IMR-90 (cell line): ENCODE measurements at regions not wholly inside any gene's neighbourhood (a gene's known extent, or its start where the extent isn't known, plus 50 kb on each side); places are given as distances from the start of the nearest gene placed in this dataset.

Experiments used
- ATAC-seq: fragments of 200-7000 bp; cut with Tn5 transposase; 2 replicates; pipeline ENCODE4 v1.9.1; 2020; ENCODE audit warnings: low read depth, mild to moderate bottlenecking, moderate library complexity
- BruUV-seq: library from RNA; stranded (reverse); fragments of 400-500 nt; replicated peaks from 2 replicates; lab custom pipeline; 2021; lab: Mats Ljungman, UMichigan
- CTCF ChIA-PET: fragments of 300-600 bp; formaldehyde crosslinking; extraction: SDS; loops from one replicate; lab custom pipeline; 2021; ENCODE audit warnings: antibody characterized with exemption; lab: Yijun Ruan, JAX
- POLR2A ChIA-PET: fragments of 300-600 bp; sonication (Branson Sonifier 250); formaldehyde crosslinking; loops from one replicate; lab custom pipeline; 2022; ENCODE audit warnings: antibody characterized with exemption; ENCODE audit not compliant: unreplicated experiment; lab: Charles Lee
- DNase-seq: peaks from one replicate; pipeline ENCODE4 v3.0.0; 2013
- H2AFZ ChIP-seq: replicated peaks from 2 replicates; pipeline ENCODE3; 2013; ENCODE audit warnings: low read length, mild to moderate bottlenecking; ENCODE audit not compliant: poor library complexity
- H2AK5ac ChIP-seq: 2 replicates; pipeline ENCODE4 v1.6.1; 2013; ENCODE audit warnings: low read depth, low read length, inconsistent platforms
- H2AK9ac ChIP-seq: replicated peaks from 2 replicates; pipeline ENCODE3; 2013; ENCODE audit warnings: mild to moderate bottlenecking, low read depth, low read length, moderate library complexity; ENCODE audit not compliant: poor library complexity
- H2BK120ac ChIP-seq: 2 replicates; pipeline ENCODE4 v1.6.1; 2013; ENCODE audit warnings: low read depth, low read length, inconsistent platforms
- H2BK15ac ChIP-seq: 3 replicates; pipeline ENCODE4 v1.6.1; 2013; ENCODE audit warnings: low read depth, low read length, inconsistent platforms
- H2BK20ac ChIP-seq: 2 replicates; pipeline ENCODE4 v1.6.1; 2013; ENCODE audit warnings: low read depth, mild to moderate bottlenecking, inconsistent platforms, low read length, moderate library complexity
- H2BK5ac ChIP-seq: 2 replicates; pipeline ENCODE4 v1.6.1; 2013; ENCODE audit warnings: mild to moderate bottlenecking, low read depth, low read length, inconsistent platforms; ENCODE audit not compliant: poor library complexity, severe bottlenecking
- H3K14ac ChIP-seq: replicated peaks from 2 replicates; pipeline ENCODE4 v1.6.1; 2013; ENCODE audit warnings: low read depth, low read length, inconsistent platforms
- H3K18ac ChIP-seq: 2 replicates; pipeline ENCODE4 v1.6.1; 2013; ENCODE audit warnings: low read depth, low read length, control low read depth
- H3K23ac ChIP-seq: 2 replicates; pipeline ENCODE4 v1.6.1; 2013; ENCODE audit warnings: low read depth, low read length, inconsistent platforms
- H3K27ac ChIP-seq: 2 replicates; pipeline ENCODE4 v1.5.1; 2013; ENCODE audit warnings: mild to moderate bottlenecking, control low read depth, low read length; ENCODE audit not compliant: insufficient read depth
- H3K27me3 ChIP-seq: 2 replicates; pipeline ENCODE4 v1.6.1; 2013; ENCODE audit warnings: low read length; ENCODE audit not compliant: control insufficient read depth, insufficient read depth
- H3K36me3 ChIP-seq: 2 replicates; pipeline ENCODE4 v1.6.1; 2013; ENCODE audit warnings: low read length, mixed read lengths; ENCODE audit not compliant: control insufficient read depth, insufficient read depth
- H3K4ac ChIP-seq: 2 replicates; pipeline ENCODE4 v1.6.1; 2013; ENCODE audit warnings: low read depth, low read length, inconsistent platforms
- H3K4me1 ChIP-seq: 2 replicates; pipeline ENCODE4 v1.6.1; 2013; ENCODE audit warnings: low read length, mixed read lengths; ENCODE audit not compliant: control insufficient read depth, insufficient read depth
- H3K4me2 ChIP-seq: 2 replicates; pipeline ENCODE4 v1.6.1; 2013; ENCODE audit warnings: low read depth, mild to moderate bottlenecking, control low read depth, low read length, moderate library complexity
- H3K4me3 ChIP-seq: 2 replicates; pipeline ENCODE4 v1.5.1; 2013; ENCODE audit warnings: low read depth, mild to moderate bottlenecking, control low read depth, low read length, moderate library complexity; ENCODE audit not compliant: insufficient read depth
- H3K56ac ChIP-seq: 2 replicates; pipeline ENCODE4 v1.6.1; 2013; ENCODE audit warnings: low read length, inconsistent platforms; ENCODE audit not compliant: insufficient read depth; ENCODE audit errors: extremely low read depth
- H3K79me1 ChIP-seq, 2 experiments: 2 replicates each; pipeline ENCODE4 v1.6.1; 2013; ENCODE audit warnings: low read length in 2 of 2, inconsistent platforms in 1 of 2, low read depth in 1 of 2
- H3K9ac ChIP-seq: 2 replicates; pipeline ENCODE4 v1.6.1; 2013; ENCODE audit warnings: low read depth, low read length, control low read depth
- H3K9me1 ChIP-seq: 2 replicates; pipeline ENCODE4 v1.6.1; 2013; ENCODE audit warnings: low read length, inconsistent platforms; ENCODE audit not compliant: insufficient read depth
- H3K9me3 ChIP-seq: 2 replicates; pipeline ENCODE4 v1.6.1; 2013; ENCODE audit warnings: low read length; ENCODE audit not compliant: control insufficient read depth, insufficient read depth
- H4K20me1 ChIP-seq: 2 replicates; pipeline ENCODE4 v1.6.1; 2013; ENCODE audit warnings: low read length, inconsistent platforms; ENCODE audit not compliant: insufficient read depth
- H4K5ac ChIP-seq: 2 replicates; pipeline ENCODE4 v1.6.1; 2013; ENCODE audit warnings: mild to moderate bottlenecking, low read depth, low read length, control low read depth
- H4K8ac ChIP-seq, 2 experiments: 2 replicates each; pipeline ENCODE4 v1.6.1; 2013; ENCODE audit warnings: low read depth in 2 of 2, low read length in 2 of 2, control low read depth in 1 of 2, inconsistent platforms in 1 of 2
- H4K91ac ChIP-seq: 2 replicates; pipeline ENCODE4 v1.6.1; 2013; ENCODE audit warnings: low read depth, low read length, inconsistent platforms; ENCODE audit not compliant: insufficient read depth
- CTCF ChIP-seq: conservative IDR thresholded peaks from 2 replicates; pipeline ENCODE4 v1.5.1; 2012; ENCODE audit warnings: mild to moderate bottlenecking, low read depth, low read length, improper control_type of control experiment
- MAFK ChIP-seq: IDR thresholded peaks from 2 replicates; pipeline ENCODE4 v1.6.1; 2012; ENCODE audit warnings: low read depth, low read length, improper control_type of control experiment
- MAZ ChIP-seq: IDR thresholded peaks from 2 replicates; pipeline ENCODE4 v1.6.1; 2012; ENCODE audit warnings: low read depth, mild to moderate bottlenecking, low read length, improper control_type of control experiment, moderate library complexity, borderline replicate concordance
- NFE2L2 ChIP-seq: fragments of 150-350 bp; IDR thresholded peaks from 2 replicates; pipeline ENCODE4 v1.6.1; 2016; ENCODE audit warnings: low read depth, mild to moderate bottlenecking, low read length
- POLR2A ChIP-seq: IDR thresholded peaks from 2 replicates; pipeline ENCODE4 v1.6.1; 2012; ENCODE audit warnings: mild to moderate bottlenecking, low read depth, low read length
- RAD21 ChIP-seq: IDR thresholded peaks from 2 replicates; pipeline ENCODE4 v1.6.1; 2012; ENCODE audit warnings: low read length, improper control_type of control experiment
- RCOR1 ChIP-seq: IDR thresholded peaks from 2 replicates; pipeline ENCODE4 v1.6.1; 2012; ENCODE audit warnings: mild to moderate bottlenecking, low read length, improper control_type of control experiment; ENCODE audit not compliant: insufficient replicate concordance
- RFX5 ChIP-seq: IDR thresholded peaks from 2 replicates; pipeline ENCODE4 v1.8.0; 2012; ENCODE audit warnings: low read depth, mild to moderate bottlenecking, low read length, moderate library complexity
- SMC3 ChIP-seq: fragments of 150-350 bp; IDR thresholded peaks from 2 replicates; pipeline ENCODE4 v1.6.1; 2016; ENCODE audit warnings: low read depth, mild to moderate bottlenecking, antibody characterized with exemption, low read length, moderate library complexity
- WGBS, 2 experiments: methylation state at CpG; one replicate each; pipeline versions ENCODE4 v1.1.5 to v1.1.7; 2013; ENCODE audit warnings: missing lambda C conversion rate in 2 of 2; ENCODE audit not compliant: insufficient read length in 1 of 2; ENCODE audit errors: extremely low coverage in 2 of 2; 5-methylcytosine and 5-hydroxymethylcytosine counted together
- dilution Hi-C: fragments of 300-500 bp; cut with HindIII; formaldehyde crosslinking; loops from one replicate; pipeline ENCODE4 v1.14.3; 2018; ENCODE audit warnings: low sequenced_read_pairs; ENCODE audit not compliant: unreplicated experiment
- in situ Hi-C: fragments of 300-500 bp; cut with MboI; formaldehyde crosslinking; loops from 3 replicates; pipeline ENCODE4 v1.14.3; 2019; ENCODE audit warnings: low sequenced_read_pairs, inconsistent platforms, mixed read lengths
- intact Hi-C: fragments of 100-400 bp; cut with micrococcal nuclease; formaldehyde crosslinking; loops from 2 replicates; pipeline ENCODE4 v1.10.0; 2022

- Histone ChIP-seq H4K20me1 (no peaks in the 10 kb centered on the region), H3K4me2 (no peak overlapping the region), H4K8ac (no peak overlapping the region), H3K79me1 (no peaks in the 10 kb centered on the region), H2BK20ac (no peak overlapping the region), H3K4ac (no peak overlapping the region), H4K91ac (no peak overlapping the region), H2BK5ac (no peak overlapping the region), H3K9ac (no peak overlapping the region), H3K27me3 (no peaks in the 10 kb centered on the region), H2AFZ (no peak overlapping the region), H3K18ac (no peak overlapping the region), H4K5ac (no peak overlapping the region), H3K56ac (no peak overlapping the region), H2BK15ac (no peak overlapping the region), H3K4me1 (no peaks in the 10 kb centered on the region), H3K36me3 (no peaks in the 10 kb centered on the region), H3K4me3 (no peak overlapping the region), H3K27ac (no peak overlapping the region), H3K23ac (no peak overlapping the region), H3K9me1 (no peaks in the 10 kb centered on the region), H2AK9ac (no peak overlapping the region), H3K9me3 (peaks cover 6% of the 10 kb centered on the region; the same call in 1 of the 2 replicates), H2BK120ac (no peak overlapping the region), H3K14ac (no peak overlapping the region), H2AK5ac (no peak overlapping the region)
- no peak for DNase-seq
- 80% methylated on average over 1 of the region's 11 CpGs; no CpG with 5 or more reads in 1 of the 2 experiments for WGBS, 2 experiments
- CTCF ChIA-PET = no interaction called here
- ATAC-seq = no peak
- intact Hi-C loops = no loop called here
- no TSS peak for BruUV-seq
- TF ChIP-seq RFX5 (no peak), POLR2A (no peak), MAZ (no peak), NFE2L2 (no peak), RAD21 (no peak), SMC3 (no peak), RCOR1 (no peak), MAFK (no peak), CTCF (no peak)
- POLR2A ChIA-PET = no interaction called here
- dilution Hi-C loops = no loop called here
- in situ Hi-C loops = no loop called here
Observed at GRCh38 chr21:31476263-31477022, 132.4 kb upstream of the TIAM1 start.
